Body of pancreas (tissue), 4 donors: ENCODE measurements at regions not wholly inside any gene's neighbourhood (a gene's known extent, or its start where the extent isn't known, plus 50 kb on each side); places are given as distances from the start of the nearest gene placed in this dataset.

Experiments used
- POLR2A ChIP-seq, 3 donors: fragments of 450-650 bp; IDR thresholded peaks; one replicate each; pipeline ENCODE4 v1.6.1; 2016; ENCODE audit warnings: antibody characterized with exemption in 3 of 3, mild to moderate bottlenecking in 2 of 3
- TF ChIP-seq, protein P1 (sequence below), 7 experiments: fragments of 450-650 bp in 4 of 7; fragments of 200-600 bp in 3 of 7; sonication (generic) in 3 of 7; IDR thresholded peaks; one replicate each; pipeline ENCODE4 v1.5.1; 2016 to 2019; ENCODE audit warnings: antibody characterized with exemption in 7 of 7

GRCh38 chr5:8491254-8491653 is 622.3 kb downstream of the MTRR start:
- TF ChIP-seq, protein P1, sequence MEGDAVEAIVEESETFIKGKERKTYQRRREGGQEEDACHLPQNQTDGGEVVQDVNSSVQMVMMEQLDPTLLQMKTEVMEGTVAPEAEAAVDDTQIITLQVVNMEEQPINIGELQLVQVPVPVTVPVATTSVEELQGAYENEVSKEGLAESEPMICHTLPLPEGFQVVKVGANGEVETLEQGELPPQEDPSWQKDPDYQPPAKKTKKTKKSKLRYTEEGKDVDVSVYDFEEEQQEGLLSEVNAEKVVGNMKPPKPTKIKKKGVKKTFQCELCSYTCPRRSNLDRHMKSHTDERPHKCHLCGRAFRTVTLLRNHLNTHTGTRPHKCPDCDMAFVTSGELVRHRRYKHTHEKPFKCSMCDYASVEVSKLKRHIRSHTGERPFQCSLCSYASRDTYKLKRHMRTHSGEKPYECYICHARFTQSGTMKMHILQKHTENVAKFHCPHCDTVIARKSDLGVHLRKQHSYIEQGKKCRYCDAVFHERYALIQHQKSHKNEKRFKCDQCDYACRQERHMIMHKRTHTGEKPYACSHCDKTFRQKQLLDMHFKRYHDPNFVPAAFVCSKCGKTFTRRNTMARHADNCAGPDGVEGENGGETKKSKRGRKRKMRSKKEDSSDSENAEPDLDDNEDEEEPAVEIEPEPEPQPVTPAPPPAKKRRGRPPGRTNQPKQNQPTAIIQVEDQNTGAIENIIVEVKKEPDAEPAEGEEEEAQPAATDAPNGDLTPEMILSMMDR (IDR thresholded peaks at IDR 0.05), result no peak
- TF ChIP-seq POLR2A (IDR thresholded peaks at IDR 0.05), result no peak
